Gastroesophageal sphincter (tissue), 3 donors: ENCODE measurements at regions not wholly inside any gene's neighbourhood (a gene's known extent, or its start where the extent isn't known, plus 50 kb on each side); places are given as distances from the start of the nearest gene placed in this dataset.

Experiments
- POLR2A ChIP-seq, 2 donors: fragments of 450-650 bp; IDR thresholded peaks; one replicate each; pipeline ENCODE4 v1.6.1; 2017; ENCODE audit warnings: antibody characterized with exemption in 2 of 2, mild to moderate bottlenecking in 2 of 2, moderate library complexity in 1 of 2
- POLR2AphosphoS5 ChIP-seq: sonication (generic); formaldehyde crosslinking; IDR thresholded peaks from one replicate; pipeline ENCODE4 v1.6.1; 2017; ENCODE audit warnings: antibody characterized with exemption
- TF ChIP-seq, protein P1 (sequence below), 4 experiments: fragments of 200-600 bp in 2 of 4; fragments of 450-650 bp in 2 of 4; sonication (generic) in 1 of 4; IDR thresholded peaks; one replicate each; pipeline ENCODE4 v1.5.1; 2017 to 2019; ENCODE audit warnings: antibody characterized with exemption in 4 of 4, mild to moderate bottlenecking in 2 of 4, moderate library complexity in 2 of 4

DNA sequence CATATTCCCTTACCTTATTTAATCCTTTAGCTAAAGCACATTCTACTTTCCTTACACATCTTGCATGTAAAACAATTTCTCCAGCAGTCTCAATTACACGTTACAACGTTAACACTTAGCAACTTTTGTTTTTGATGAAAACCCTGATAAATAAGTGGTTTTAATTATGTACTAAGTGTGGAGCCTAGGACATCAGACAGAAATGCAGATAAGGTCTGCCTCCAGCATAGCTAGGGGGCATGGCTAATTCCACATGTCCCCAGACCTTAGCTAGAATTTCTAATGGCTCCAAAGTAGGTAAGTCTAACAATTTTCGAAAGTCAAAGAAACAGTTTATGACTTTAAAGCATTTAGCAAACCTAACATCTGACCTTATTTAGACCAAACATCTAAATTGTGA, 77.4 kb upstream of the TERB2 start:
- TF ChIP-seq, protein P1, sequence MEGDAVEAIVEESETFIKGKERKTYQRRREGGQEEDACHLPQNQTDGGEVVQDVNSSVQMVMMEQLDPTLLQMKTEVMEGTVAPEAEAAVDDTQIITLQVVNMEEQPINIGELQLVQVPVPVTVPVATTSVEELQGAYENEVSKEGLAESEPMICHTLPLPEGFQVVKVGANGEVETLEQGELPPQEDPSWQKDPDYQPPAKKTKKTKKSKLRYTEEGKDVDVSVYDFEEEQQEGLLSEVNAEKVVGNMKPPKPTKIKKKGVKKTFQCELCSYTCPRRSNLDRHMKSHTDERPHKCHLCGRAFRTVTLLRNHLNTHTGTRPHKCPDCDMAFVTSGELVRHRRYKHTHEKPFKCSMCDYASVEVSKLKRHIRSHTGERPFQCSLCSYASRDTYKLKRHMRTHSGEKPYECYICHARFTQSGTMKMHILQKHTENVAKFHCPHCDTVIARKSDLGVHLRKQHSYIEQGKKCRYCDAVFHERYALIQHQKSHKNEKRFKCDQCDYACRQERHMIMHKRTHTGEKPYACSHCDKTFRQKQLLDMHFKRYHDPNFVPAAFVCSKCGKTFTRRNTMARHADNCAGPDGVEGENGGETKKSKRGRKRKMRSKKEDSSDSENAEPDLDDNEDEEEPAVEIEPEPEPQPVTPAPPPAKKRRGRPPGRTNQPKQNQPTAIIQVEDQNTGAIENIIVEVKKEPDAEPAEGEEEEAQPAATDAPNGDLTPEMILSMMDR (IDR thresholded peaks at IDR 0.05), result no peak
- TF ChIP-seq POLR2A (IDR thresholded peaks at IDR 0.05), result no peak
- no peak for TF ChIP-seq POLR2AphosphoS5
